ENCODE measurements at regions not wholly inside any gene's neighbourhood (a gene's known extent, or its start where the extent isn't known, plus 50 kb on each side); places are given as distances from the start of the nearest gene placed in this dataset.

DNA sequence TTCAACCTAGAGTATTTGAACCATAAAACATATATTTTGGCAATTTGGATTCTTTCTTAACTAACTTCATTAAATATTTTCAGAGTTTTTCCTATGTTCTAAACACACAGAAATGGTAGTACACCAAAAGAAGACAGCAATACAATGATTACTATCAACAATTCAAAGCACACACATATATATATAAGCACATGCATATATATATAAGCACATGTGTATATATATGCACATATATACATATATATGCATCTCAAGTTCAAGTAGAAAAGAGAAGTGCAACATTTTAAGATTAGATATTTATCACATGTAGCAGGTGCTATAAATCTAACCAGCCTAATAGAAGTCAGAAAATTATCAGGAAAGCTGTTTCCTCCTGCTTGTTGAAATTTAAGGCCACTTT lies 320.9 kb upstream of the FSIP2 start:
- TF ChIP-seq, protein P1, sequence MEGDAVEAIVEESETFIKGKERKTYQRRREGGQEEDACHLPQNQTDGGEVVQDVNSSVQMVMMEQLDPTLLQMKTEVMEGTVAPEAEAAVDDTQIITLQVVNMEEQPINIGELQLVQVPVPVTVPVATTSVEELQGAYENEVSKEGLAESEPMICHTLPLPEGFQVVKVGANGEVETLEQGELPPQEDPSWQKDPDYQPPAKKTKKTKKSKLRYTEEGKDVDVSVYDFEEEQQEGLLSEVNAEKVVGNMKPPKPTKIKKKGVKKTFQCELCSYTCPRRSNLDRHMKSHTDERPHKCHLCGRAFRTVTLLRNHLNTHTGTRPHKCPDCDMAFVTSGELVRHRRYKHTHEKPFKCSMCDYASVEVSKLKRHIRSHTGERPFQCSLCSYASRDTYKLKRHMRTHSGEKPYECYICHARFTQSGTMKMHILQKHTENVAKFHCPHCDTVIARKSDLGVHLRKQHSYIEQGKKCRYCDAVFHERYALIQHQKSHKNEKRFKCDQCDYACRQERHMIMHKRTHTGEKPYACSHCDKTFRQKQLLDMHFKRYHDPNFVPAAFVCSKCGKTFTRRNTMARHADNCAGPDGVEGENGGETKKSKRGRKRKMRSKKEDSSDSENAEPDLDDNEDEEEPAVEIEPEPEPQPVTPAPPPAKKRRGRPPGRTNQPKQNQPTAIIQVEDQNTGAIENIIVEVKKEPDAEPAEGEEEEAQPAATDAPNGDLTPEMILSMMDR (IDR thresholded peaks at IDR 0.05) = no peak
- no peak for TF ChIP-seq POLR2A (IDR thresholded peaks at IDR 0.05)

Measured in esophagus squamous epithelium (tissue), 4 donors.